MG63 (cell line): ENCODE measurements at regions not wholly inside any gene's neighbourhood (a gene's known extent, or its start where the extent isn't known, plus 50 kb on each side); places are given as distances from the start of the nearest gene placed in this dataset.

Experiments used
- DNase-seq: peaks from one replicate; pipeline ENCODE4 v3.0.0-alpha.2; 2020
- H3K27me3 ChIP-seq: fragments of 250-450 bp; sonication (Bioruptor Pico); 2 replicates; pipeline ENCODE4 v1.5.1; 2020; ENCODE audit warnings: mild to moderate bottlenecking, moderate library complexity
- H3K36me3 ChIP-seq: fragments of 250-450 bp; sonication (Bioruptor Pico); 2 replicates; pipeline ENCODE4 v1.5.1; 2020; ENCODE audit warnings: mild to moderate bottlenecking, moderate library complexity
- H3K4me3 ChIP-seq: fragments of 250-450 bp; sonication (Bioruptor Pico); 2 replicates; pipeline ENCODE4 v1.5.1; 2020; ENCODE audit warnings: mild to moderate bottlenecking, moderate library complexity
- H3K9me3 ChIP-seq: fragments of 250-450 bp; sonication (Bioruptor Pico); 2 replicates; pipeline ENCODE4 v1.5.1; 2020; ENCODE audit warnings: mild to moderate bottlenecking, moderate library complexity

GRCh38 chr5:58135571-58136335 is 324.1 kb downstream of the PLK2 start:
- Histone ChIP-seq H3K9me3 (no peaks in the 10 kb centered on the region), H3K36me3 (no peaks in the 10 kb centered on the region), H3K4me3 (no peak overlapping the region), H3K27me3 (no peaks in the 10 kb centered on the region)
- DNase-seq: peak; percentile 69

DNA sequence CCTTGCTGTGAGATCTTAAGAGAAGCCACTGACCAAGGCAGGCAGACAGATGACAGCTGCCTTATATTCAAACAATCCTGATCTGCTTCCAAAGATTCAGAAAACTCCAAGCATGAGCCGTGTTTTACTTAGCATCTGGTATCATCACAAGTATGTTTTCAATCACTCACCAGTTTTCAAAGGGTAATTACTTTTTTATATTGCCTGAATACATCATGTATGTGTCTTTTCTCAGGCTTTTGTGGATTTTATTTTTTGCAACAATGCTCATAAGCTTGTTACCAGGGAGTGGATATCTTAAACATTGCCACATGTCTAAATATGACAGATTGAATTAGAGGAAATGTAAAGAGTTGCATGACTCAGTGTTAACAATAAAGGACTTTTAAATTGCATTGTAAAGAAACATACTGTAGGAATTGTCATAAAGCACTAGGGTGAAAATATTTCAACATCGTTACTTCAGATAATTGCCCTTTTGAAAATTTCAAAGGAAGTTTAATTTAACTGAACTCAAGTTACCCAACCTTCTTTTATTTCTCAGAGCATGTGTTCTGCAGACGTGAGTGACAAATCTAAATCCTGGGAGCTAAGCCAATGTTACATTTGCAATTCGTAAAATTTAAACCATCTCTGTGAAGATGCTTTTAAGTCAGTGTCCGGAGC is 326.1 kb downstream of the PLK2 start:
- H3K4me3 ChIP-seq: no peak overlapping the region
- H3K9me3 ChIP-seq: no peaks in the 10 kb centered on the region
- no peak for DNase-seq
- H3K36me3 ChIP-seq: no peaks in the 10 kb centered on the region
- no peaks in the 10 kb centered on the region for H3K27me3 ChIP-seq

- Histone ChIP-seq H3K36me3 (no peaks in the 10 kb centered on the region), H3K9me3 (no peaks in the 10 kb centered on the region), H3K4me3 (no peak overlapping the region), H3K27me3 (no peaks in the 10 kb centered on the region)
- no peak for DNase-seq
Measured at GRCh38 chr5:58133216-58133615, 326.7 kb downstream of the PLK2 start.

DNA sequence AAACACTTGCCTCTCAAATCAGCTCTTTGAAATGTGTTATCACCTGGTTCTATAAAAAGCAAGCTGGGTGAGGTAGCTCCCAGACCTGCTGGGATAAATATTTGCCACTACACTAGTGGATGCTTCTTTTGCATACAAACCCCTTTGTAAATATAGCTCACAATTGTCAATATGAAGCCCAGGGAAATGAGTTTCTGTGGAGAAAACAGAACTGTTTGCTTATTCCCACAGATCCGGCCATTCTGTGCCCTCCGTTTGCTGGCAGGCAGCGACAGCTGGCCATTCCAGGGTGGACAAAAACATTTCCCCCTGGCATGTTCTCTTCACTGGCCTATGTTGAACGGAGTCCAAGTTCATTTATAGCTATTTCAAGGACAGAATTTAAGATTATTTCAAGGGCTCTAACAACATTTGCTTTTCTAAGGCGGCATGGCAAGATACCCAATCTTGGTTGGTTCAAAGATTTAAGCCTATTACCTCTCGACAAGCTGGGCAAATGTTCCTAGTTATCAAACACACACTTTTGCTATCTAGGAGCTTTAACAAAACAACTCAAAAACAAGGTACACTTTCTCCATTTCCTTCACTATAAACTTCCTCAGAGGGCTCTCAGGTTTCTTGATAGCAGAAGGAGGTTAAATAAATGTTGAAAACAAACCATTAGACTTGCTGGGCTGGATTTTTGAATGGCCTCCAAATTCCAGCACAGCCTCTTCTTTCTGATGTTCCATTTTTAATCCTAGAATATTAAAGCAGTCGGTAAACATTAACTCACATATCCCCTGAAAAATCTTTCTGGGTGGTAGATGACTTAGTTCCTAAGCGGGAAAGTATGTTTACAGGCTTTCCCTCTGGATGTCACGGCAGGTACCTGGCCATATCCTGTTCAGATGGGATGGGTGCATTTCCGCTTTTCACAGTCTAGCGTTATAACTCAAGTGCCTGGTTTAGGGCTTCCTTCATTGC is 332.3 kb downstream of the PLK2 start:
- H3K4me3 ChIP-seq: no peak overlapping the region
- H3K27me3 ChIP-seq: no peaks in the 10 kb centered on the region
- DNase-seq: no peak
- no peaks in the 10 kb centered on the region for H3K9me3 ChIP-seq
- H3K36me3 ChIP-seq: no peaks in the 10 kb centered on the region

- H3K4me3 ChIP-seq: no peak overlapping the region
- H3K27me3 ChIP-seq: no peaks in the 10 kb centered on the region
- no peaks in the 10 kb centered on the region for H3K9me3 ChIP-seq
- DNase-seq: no peak
- H3K36me3 ChIP-seq: no peaks in the 10 kb centered on the region
Measured at GRCh38 chr5:58123501-58123900, 336.4 kb downstream of the PLK2 start.

GRCh38 chr5:58122848-58123392 is 337.0 kb downstream of the PLK2 start:
- no peak for DNase-seq
- Histone ChIP-seq H3K27me3 (no peaks in the 10 kb centered on the region), H3K9me3 (no peaks in the 10 kb centered on the region), H3K4me3 (no peak overlapping the region), H3K36me3 (no peaks in the 10 kb centered on the region)

GRCh38 chr5:58122157-58122556 is 337.7 kb downstream of the PLK2 start:
- no peak overlapping the region for H3K4me3 ChIP-seq
- no peaks in the 10 kb centered on the region for H3K36me3 ChIP-seq
- H3K9me3 ChIP-seq: no peaks in the 10 kb centered on the region
- no peak for DNase-seq
- H3K27me3 ChIP-seq: no peaks in the 10 kb centered on the region

DNA sequence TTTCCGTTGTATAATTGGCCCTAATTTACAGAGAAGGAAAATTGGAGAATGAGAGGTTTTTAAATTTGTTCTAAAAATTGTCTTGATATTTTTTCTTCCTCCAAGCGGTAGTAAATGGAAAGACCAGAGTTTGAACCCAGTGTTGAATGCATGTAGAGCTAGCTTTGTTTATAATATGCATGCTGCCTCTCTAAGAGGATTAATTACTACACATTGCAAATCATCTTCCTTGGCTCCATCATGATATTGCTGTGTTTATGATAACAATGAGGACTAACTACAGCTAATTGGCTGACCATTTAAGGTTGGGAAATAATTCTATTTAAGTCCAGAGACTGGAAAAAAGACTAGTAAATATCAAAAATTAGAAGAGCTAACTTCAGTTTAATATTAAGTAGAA is 338.5 kb downstream of the PLK2 start:
- H3K9me3 ChIP-seq: no peaks in the 10 kb centered on the region
- DNase-seq: no peak
- H3K36me3 ChIP-seq: no peaks in the 10 kb centered on the region
- H3K27me3 ChIP-seq: no peaks in the 10 kb centered on the region
- H3K4me3 ChIP-seq: no peak overlapping the region

- no peaks in the 10 kb centered on the region for H3K27me3 ChIP-seq
- no peaks in the 10 kb centered on the region for H3K36me3 ChIP-seq
- H3K9me3 ChIP-seq: no peaks in the 10 kb centered on the region
- no peak for DNase-seq
- H3K4me3 ChIP-seq: no peak overlapping the region
Measured at GRCh38 chr5:58117542-58117941, 342.3 kb downstream of the PLK2 start.

DNA sequence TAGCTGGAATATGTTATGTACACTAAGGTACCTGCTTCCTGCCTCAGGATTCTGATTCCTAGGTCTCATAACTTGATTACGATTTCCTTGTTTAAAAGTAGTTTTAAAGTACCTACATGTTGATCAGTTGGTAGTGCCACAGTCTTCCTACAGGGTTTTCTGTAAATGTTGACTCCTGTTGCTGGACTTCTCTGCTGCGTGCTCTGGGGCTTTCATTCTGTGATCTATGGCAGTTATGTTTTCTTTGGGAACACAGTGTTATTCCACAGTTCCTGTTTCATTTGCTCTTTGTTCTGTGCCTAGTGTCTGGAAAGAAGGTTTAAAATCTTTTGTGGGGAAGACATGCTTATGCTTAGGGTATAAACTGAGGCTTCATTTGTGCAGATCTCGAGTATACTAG is 343.5 kb downstream of the PLK2 start:
- no peaks in the 10 kb centered on the region for H3K9me3 ChIP-seq
- H3K36me3 ChIP-seq: no peaks in the 10 kb centered on the region

DNA sequence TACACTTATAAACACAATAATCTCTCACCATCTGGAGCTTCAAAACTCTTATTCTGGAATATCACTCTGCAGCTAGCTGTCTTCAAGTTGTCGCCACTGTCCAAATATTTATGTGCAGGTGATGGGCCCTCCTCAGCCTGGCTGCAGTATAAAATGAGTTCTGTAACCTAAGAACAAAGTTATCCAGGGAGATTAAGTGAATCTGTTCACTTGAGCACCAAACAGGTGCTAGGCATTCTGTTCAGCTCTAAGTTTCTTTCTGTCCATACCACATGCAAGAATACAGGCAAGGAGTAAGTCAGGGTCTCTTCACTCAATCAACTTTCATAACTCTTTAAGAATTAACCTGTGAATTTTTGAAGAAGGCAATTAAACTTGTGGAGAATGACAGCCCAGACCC is 344.1 kb downstream of the PLK2 start:
- no peaks in the 10 kb centered on the region for H3K9me3 ChIP-seq
- DNase-seq: no peak
- H3K36me3 ChIP-seq: no peaks in the 10 kb centered on the region
- H3K27me3 ChIP-seq: no peaks in the 10 kb centered on the region
- H3K4me3 ChIP-seq: no peak overlapping the region

More for the DNA sequence above, 343.5 kb downstream of the PLK2 start:
- no peak for DNase-seq
- Histone ChIP-seq H3K4me3 (no peak overlapping the region), H3K27me3 (no peaks in the 10 kb centered on the region)

DNA sequence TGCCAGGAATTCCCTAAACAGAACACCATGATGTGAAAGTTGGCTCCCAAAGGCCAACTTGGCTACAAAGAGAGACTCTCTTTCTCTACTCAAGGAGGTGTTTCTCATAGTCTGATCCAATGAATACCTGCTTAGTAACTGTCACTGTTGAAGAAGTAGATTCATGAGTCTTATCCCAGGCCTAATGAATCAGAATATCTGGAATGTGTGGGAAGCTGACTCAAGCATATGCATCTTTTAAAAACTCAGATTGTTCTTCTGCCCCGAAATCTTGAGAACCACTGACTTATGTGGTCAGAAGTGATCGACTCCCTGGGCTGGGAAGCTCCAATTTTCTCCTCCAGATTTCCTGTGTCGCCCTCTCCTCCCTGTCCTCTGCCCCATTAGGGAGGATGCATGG is 345.6 kb downstream of the PLK2 start:
- no peak for DNase-seq
- Histone ChIP-seq H3K27me3 (no peaks in the 10 kb centered on the region), H3K9me3 (no peaks in the 10 kb centered on the region), H3K36me3 (no peaks in the 10 kb centered on the region), H3K4me3 (no peak overlapping the region)

DNA sequence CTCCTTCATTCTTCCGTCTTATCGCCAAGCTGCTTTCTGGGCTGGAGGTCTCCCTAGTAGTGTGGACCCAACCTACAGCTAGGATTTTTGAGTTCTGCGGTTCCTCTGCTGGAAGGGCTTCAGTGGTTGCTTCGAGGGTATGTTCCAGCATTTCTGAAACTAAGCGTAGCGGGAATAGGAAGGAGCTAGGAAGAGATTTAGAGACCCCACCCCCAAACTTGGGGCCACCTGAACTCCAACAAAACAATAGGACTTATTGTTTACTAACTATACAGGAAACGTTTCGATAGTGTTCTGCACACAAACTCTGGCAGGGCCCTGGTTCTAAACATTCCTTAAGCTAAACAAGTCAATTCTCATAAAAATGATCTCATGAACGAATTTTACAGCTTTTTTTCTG is 346.7 kb downstream of the PLK2 start:
- Histone ChIP-seq H3K9me3 (no peaks in the 10 kb centered on the region), H3K36me3 (no peaks in the 10 kb centered on the region), H3K4me3 (no peak overlapping the region), H3K27me3 (no peaks in the 10 kb centered on the region)
- DNase-seq: no peak

- no peak for DNase-seq
- Histone ChIP-seq H3K36me3 (no peaks in the 10 kb centered on the region), H3K9me3 (no peaks in the 10 kb centered on the region), H3K27me3 (no peaks in the 10 kb centered on the region), H3K4me3 (no peak overlapping the region)
Measured at GRCh38 chr5:58108511-58108910, 351.4 kb downstream of the PLK2 start.

DNA sequence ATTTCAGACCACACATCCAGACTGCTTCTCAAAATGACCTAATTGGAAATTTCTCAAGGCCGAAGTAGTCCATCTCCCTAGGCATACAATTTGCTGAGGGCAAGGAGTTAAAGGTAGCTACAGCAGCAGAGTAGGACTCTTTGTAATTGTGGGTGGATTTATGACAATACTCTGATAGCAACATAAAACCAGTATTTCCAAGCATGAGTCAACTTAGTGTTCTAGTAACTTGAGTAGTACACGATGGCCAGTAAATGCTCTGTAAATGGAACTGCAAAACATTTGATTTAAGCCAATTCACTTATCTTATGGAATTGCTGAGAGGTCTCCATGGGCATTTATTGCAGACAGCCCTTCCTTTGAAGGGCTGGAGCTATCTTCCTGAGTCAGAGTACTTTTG is 352.2 kb downstream of the PLK2 start:
- no peak for DNase-seq
- Histone ChIP-seq H3K27me3 (no peaks in the 10 kb centered on the region), H3K36me3 (no peaks in the 10 kb centered on the region), H3K9me3 (no peaks in the 10 kb centered on the region), H3K4me3 (no peak overlapping the region)

DNA sequence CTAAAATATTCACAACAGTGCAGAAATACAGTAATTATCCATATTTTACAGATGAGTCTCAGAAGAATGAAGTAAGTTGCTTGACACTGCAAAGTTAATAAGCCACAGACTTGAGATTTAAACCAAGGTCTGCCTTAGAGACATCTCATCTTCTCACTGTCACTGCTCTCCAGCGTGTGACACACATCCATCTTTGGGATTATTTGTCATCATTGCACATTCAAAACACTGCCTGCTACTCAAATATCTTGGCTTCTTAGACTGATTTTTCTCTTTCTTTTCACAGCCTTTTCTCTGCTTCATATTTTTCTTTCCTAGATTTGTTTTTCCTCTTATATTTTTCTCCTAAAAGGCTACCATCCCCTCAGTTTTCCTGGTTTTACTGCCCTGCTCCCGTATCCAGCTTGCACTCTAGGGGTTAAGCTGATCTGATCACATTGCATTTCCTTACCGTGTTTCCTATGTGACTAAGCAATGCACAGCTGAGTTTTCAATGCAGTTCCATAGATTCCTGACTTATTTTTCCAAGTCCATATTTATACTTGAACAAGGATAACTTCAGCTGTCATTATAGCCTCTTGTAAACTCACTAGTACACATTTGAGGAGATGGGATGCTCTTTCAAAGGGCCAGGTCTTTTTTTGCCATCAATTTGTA is 353.0 kb downstream of the PLK2 start:
- no peaks in the 10 kb centered on the region for H3K36me3 ChIP-seq
- H3K4me3 ChIP-seq: no peak overlapping the region
- H3K9me3 ChIP-seq: no peaks in the 10 kb centered on the region
- no peaks in the 10 kb centered on the region for H3K27me3 ChIP-seq
- no peak for DNase-seq
